CD14-positive monocyte (primary cell): ENCODE measurements at regions not wholly inside any gene's neighbourhood (a gene's known extent, or its start where the extent isn't known, plus 50 kb on each side); places are given as distances from the start of the nearest gene placed in this dataset.

ENCODE experiments used
- DNase-seq, 3 donors: peaks; one replicate each; pipeline ENCODE4 v3.0.0-alpha.2; 2011 to 2022
- H2AFZ ChIP-seq: 2 replicates; pipeline ENCODE4 v1.6.0; 2012; ENCODE audit warnings: mild to moderate bottlenecking, low read depth, low read length, inconsistent platforms; ENCODE audit not compliant: insufficient read depth, poor library complexity, severe bottlenecking
- H3K27ac ChIP-seq, 2 donors: 1 replicate in 1 of 2; 2 replicates in 1 of 2; pipeline ENCODE4 v1.5.1; 2012 to 2013; ENCODE audit warnings: low read length in 2 of 2, control low read depth in 1 of 2, inconsistent platforms in 1 of 2, low read depth in 1 of 2, mild to moderate bottlenecking in 1 of 2
- H3K27me3 ChIP-seq, 2 donors: one replicate each; pipeline versions ENCODE4 v1.6.0 to v1.6.1; 2011 to 2013; ENCODE audit warnings: low read length in 2 of 2; ENCODE audit not compliant: control insufficient read depth in 2 of 2, insufficient read depth in 2 of 2
- H3K36me3 ChIP-seq, 2 donors: replicated peaks in 1 of 2; 1 replicate in 1 of 2; 2 replicates in 1 of 2; pipeline versions ENCODE4 v1.5.1 to v1.6.1; 2012 to 2013; ENCODE audit warnings: low read length in 2 of 2, control low read depth in 1 of 2, inconsistent platforms in 1 of 2, mild to moderate bottlenecking in 1 of 2; ENCODE audit not compliant: insufficient read depth in 2 of 2, control insufficient read depth in 1 of 2
- H3K4me1 ChIP-seq, 2 donors: 1 replicate in 1 of 2; 2 replicates in 1 of 2; pipeline versions ENCODE4 v1.5.1 to v1.6.1; 2012 to 2013; ENCODE audit warnings: low read length in 2 of 2, control low read depth in 1 of 2, inconsistent platforms in 1 of 2, mild to moderate bottlenecking in 1 of 2, moderate library complexity in 1 of 2; ENCODE audit not compliant: insufficient read depth in 2 of 2, control insufficient read depth in 1 of 2
- H3K4me2 ChIP-seq: replicated peaks from 2 replicates; pipeline ENCODE3; 2012; ENCODE audit warnings: low read length, moderate library complexity, mild to moderate bottlenecking; ENCODE audit not compliant: poor library complexity, severe bottlenecking; ENCODE audit errors: extremely low read depth
- H3K4me3 ChIP-seq, 3 experiments: fragments of 200-600 bp in 1 of 3; sonication (generic) in 1 of 3; replicated peaks in 1 of 3; 1 replicate in 2 of 3; 2 replicates in 1 of 3; pipeline ENCODE4 v1.5.1; 2011 to 2013; ENCODE audit warnings: low read length in 3 of 3, mild to moderate bottlenecking in 3 of 3, control low read depth in 2 of 3, low read depth in 2 of 3, inconsistent platforms in 1 of 3, moderate library complexity in 1 of 3
- H3K79me2 ChIP-seq: 2 replicates; pipeline ENCODE4 v1.6.0; 2012; ENCODE audit warnings: mild to moderate bottlenecking, control low read depth, inconsistent platforms, low read length, moderate library complexity; ENCODE audit not compliant: insufficient read depth
- H3K9ac ChIP-seq: 2 replicates; pipeline ENCODE4 v1.6.0; 2017; ENCODE audit warnings: low read length, mild to moderate bottlenecking; ENCODE audit not compliant: insufficient read depth, poor library complexity, severe bottlenecking
- H3K9me3 ChIP-seq, 2 donors: replicated peaks in 1 of 2; 1 replicate in 1 of 2; 2 replicates in 1 of 2; pipeline versions ENCODE4 v1.5.1 to v1.6.1; 2012 to 2013; ENCODE audit warnings: low read length in 2 of 2, control low read depth in 1 of 2; ENCODE audit not compliant: control insufficient read depth in 1 of 2, insufficient read depth in 1 of 2
- H4K20me1 ChIP-seq: 2 replicates; pipeline ENCODE4 v1.6.0; 2012; ENCODE audit warnings: mild to moderate bottlenecking, low read length, control low read depth, moderate library complexity; ENCODE audit not compliant: insufficient read depth
- H3K27ac Mint-ChIP-seq, 7 donors: one replicate each; pipeline ENCODE4 v1.8.0; 2020; ENCODE audit warnings: mild to moderate bottlenecking in 7 of 7, mixed read lengths in 7 of 7, moderate library complexity in 6 of 7, inconsistent platforms in 2 of 7
- H3K27me3 Mint-ChIP-seq, 3 donors: one replicate each; pipeline ENCODE4 v1.8.0; 2021 to 2022; ENCODE audit warnings: low read depth in 3 of 3, mild to moderate bottlenecking in 3 of 3, mixed read lengths in 3 of 3, moderate library complexity in 3 of 3, inconsistent platforms in 1 of 3
- H3K36me3 Mint-ChIP-seq, 2 donors: one replicate each; pipeline ENCODE4 v1.8.0; 2020; ENCODE audit warnings: mixed read lengths in 2 of 2, inconsistent platforms in 1 of 2, mild to moderate bottlenecking in 1 of 2
- H3K4me1 Mint-ChIP-seq: one replicate; pipeline ENCODE4 v1.8.0; 2020; ENCODE audit warnings: mild to moderate bottlenecking, mixed read lengths
- H3K4me3 Mint-ChIP-seq, 2 donors: one replicate each; pipeline ENCODE4 v1.8.0; 2020; ENCODE audit warnings: mild to moderate bottlenecking in 2 of 2, mixed read lengths in 2 of 2, moderate library complexity in 1 of 2
- H3K9me3 Mint-ChIP-seq, 7 donors: one replicate each; pipeline ENCODE4 v1.8.0; 2020 to 2022; ENCODE audit warnings: mixed read lengths in 7 of 7, mild to moderate bottlenecking in 6 of 7, moderate library complexity in 6 of 7, inconsistent platforms in 2 of 7
- CTCF ChIP-seq: fragments of 200-600 bp; IDR thresholded peaks from one replicate; pipeline ENCODE4 v1.8.0; 2022; ENCODE audit warnings: antibody characterized with exemption, mild to moderate bottlenecking
- WGBS: methylation state at CpG from one replicate; pipeline ENCODE4 v1.1.5; 2013; ENCODE audit warnings: missing lambda C conversion rate; ENCODE audit not compliant: insufficient coverage; 5-methylcytosine and 5-hydroxymethylcytosine counted together
- intact Hi-C, 2 donors: fragments of 100-400 bp; cut with micrococcal nuclease; formaldehyde crosslinking; loops; one replicate each; pipeline versions ENCODE4 v1.15.0 to v1.15.1; 2023

- Histone ChIP-seq H3K27ac (no peak overlapping the region), H2AFZ (no peak overlapping the region), H3K36me3 (no peaks in the 10 kb centered on the region), H3K27me3 (peaks cover 0 to 6% of the 10 kb centered on the region in 2 donors), H3K4me1 (no peaks in the 10 kb centered on the region), H3K9me3 (no peaks in the 10 kb centered on the region), H3K9ac (no peak overlapping the region), H3K4me3 (no peak overlapping the region), H4K20me1 (no peaks in the 10 kb centered on the region), H3K79me2 (no peaks in the 10 kb centered on the region), H3K4me2 (no peak overlapping the region)
- WGBS = 95% methylated on average over 2 of the region's 3 CpGs
- no peaks in the 10 kb centered on the region for H3K4me1 Mint-ChIP-seq
- no peaks in the 10 kb centered on the region for H3K36me3 Mint-ChIP-seq
- no peak for DNase-seq
- peaks cover 5 to 35% (median 9%) of the 10 kb centered on the region in 3 donors for H3K27me3 Mint-ChIP-seq
- no peak overlapping the region for H3K4me3 Mint-ChIP-seq
- no peak for TF ChIP-seq CTCF
- peaks cover 0 to 2% (median 0%) of the 10 kb centered on the region in 7 donors for H3K9me3 Mint-ChIP-seq
- intact Hi-C loops = no loop called here
- H3K27ac Mint-ChIP-seq = no peak overlapping the region
These were observed 526.3 kb downstream of the PTPRU start for GRCh38 chr1:29762635-29763034.

DNA sequence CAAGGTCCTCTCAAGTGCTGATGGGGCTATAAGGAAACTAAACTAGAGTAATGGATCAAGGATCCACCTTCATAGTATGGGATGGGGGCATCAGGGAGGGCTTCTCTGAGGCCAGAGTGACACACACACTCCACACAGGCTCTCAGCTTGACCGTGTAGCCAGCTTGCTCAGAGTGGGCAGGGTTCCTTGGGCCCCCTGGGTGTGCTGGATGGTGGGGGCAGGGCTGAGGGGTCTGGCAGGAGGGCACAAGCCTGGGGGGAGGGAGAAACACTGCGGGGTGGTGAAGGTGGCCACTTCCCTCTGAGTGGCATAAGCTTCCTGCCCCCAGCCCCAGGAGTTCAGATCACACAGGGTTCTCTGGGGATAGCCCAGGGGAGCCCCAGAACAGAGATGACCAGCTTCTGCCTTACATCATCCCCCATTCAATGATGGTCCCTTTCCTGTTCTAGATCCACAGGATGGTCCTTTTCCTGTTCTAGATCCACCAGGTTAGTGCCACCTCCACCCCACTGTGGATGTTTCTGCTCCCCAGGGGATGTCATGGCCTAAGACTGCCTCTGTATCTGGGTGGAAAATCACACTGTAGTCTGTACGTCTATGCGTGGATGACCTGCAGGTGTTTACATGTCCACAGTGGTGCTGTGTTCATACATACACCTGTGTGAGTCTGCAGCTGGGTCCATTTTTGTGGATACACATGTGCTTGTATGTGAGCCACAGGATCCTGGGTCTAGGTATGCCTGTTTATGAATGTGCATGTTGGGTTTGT lies 525.0 kb downstream of the PTPRU start:
- no peaks in the 10 kb centered on the region for H3K79me2 ChIP-seq

More for the DNA sequence above, 525.0 kb downstream of the PTPRU start:
- intact Hi-C loops = no loop called here
- peaks cover 0 to 2% (median 0%) of the 10 kb centered on the region in 7 donors for H3K9me3 Mint-ChIP-seq
- H3K36me3 Mint-ChIP-seq = no peaks in the 10 kb centered on the region
- no peak overlapping the region for H3K4me3 ChIP-seq
- no peak overlapping the region for H3K27ac Mint-ChIP-seq
- no peak for TF ChIP-seq CTCF
- H3K27ac ChIP-seq = no peak overlapping the region
- H4K20me1 ChIP-seq = no peaks in the 10 kb centered on the region
- H3K4me3 Mint-ChIP-seq = no peak overlapping the region
- H3K9ac ChIP-seq = no peak overlapping the region
- WGBS = 70% methylated on average over 3 of the region's 4 CpGs
- no peak for DNase-seq
- H3K4me2 ChIP-seq = no peak overlapping the region
- H3K4me1 ChIP-seq = no peaks in the 10 kb centered on the region
- no peak overlapping the region for H2AFZ ChIP-seq
- no peaks in the 10 kb centered on the region for H3K9me3 ChIP-seq
- H3K4me1 Mint-ChIP-seq = no peaks in the 10 kb centered on the region
- H3K36me3 ChIP-seq = no peaks in the 10 kb centered on the region
- peaks cover 0 to 3% of the 10 kb centered on the region in 2 donors for H3K27me3 ChIP-seq
- H3K27me3 Mint-ChIP-seq = peaks cover 5 to 23% (median 9%) of the 10 kb centered on the region in 3 donors
